SK-N-SH (cell line): ENCODE measurements at regions not wholly inside any gene's neighbourhood (a gene's known extent, or its start where the extent isn't known, plus 50 kb on each side); places are given as distances from the start of the nearest gene placed in this dataset.

Experiments used
- MXI1 ChIP-seq: IDR thresholded peaks from 2 replicates; pipeline ENCODE4 v1.6.1; 2012; ENCODE audit warnings: mild to moderate bottlenecking, low read depth, low read length, improper control_type of control experiment
- POLR2AphosphoS5 ChIP-seq: IDR thresholded peaks from 2 replicates; pipeline ENCODE4 v1.6.1; 2012; ENCODE audit warnings: low read depth, low read length
- RCOR1 ChIP-seq: fragments of 150-350 bp; IDR thresholded peaks from 2 replicates; pipeline ENCODE4 v1.6.1; 2017; ENCODE audit warnings: antibody characterized with exemption, low read length
- RFX5 ChIP-seq: IDR thresholded peaks from 2 replicates; pipeline ENCODE4 v1.6.1; 2012; ENCODE audit warnings: mild to moderate bottlenecking, improper control_type of control experiment, low read length
- SIN3A ChIP-seq: IDR thresholded peaks from 2 replicates; pipeline ENCODE4 v1.6.1; 2012; ENCODE audit warnings: low read depth, mild to moderate bottlenecking, low read length, moderate library complexity, borderline replicate concordance
- TAF1 ChIP-seq: IDR thresholded peaks from 2 replicates; pipeline ENCODE4 v1.6.1; 2012; ENCODE audit warnings: low read depth, mild to moderate bottlenecking, low read length, moderate library complexity, borderline replicate concordance
- TF ChIP-seq, protein P1 (sequence below): fragments of 200-600 bp; sonication (generic); IDR thresholded peaks from 2 replicates; pipeline ENCODE4 v1.6.1; 2017; ENCODE audit warnings: antibody characterized with exemption, mild to moderate bottlenecking, moderate library complexity
- TF ChIP-seq, protein P2 (sequence below): fragments of 150-350 bp; IDR thresholded peaks from 2 replicates; pipeline ENCODE4 v1.6.1; 2016; ENCODE audit warnings: mild to moderate bottlenecking, low read depth, low read length
- TF ChIP-seq, protein P3 (sequence below): IDR thresholded peaks from 2 replicates; pipeline ENCODE4 v1.4.0; 2012; ENCODE audit warnings: low read depth

DNA sequence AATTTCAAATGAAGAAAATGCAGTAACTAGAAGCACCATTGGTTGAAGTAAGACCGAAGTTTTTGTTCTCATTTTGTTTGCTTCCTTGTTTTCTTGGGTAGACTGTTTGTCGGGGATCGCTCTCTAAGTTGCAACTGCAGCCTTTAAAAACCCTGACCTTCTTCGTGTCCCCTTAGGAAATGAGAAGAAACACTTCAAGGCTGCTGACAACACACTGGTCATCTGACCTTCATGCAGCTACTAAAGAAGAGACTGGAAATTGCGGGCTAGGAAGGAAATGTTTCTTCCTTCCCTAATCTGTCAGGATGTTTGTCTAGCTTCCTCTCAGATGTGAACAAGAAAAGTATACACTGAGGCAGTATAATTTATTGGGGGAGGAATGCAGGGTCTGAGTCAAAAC lies 50.7 kb upstream of the CHSY3 start:
- TF ChIP-seq, protein P1, sequence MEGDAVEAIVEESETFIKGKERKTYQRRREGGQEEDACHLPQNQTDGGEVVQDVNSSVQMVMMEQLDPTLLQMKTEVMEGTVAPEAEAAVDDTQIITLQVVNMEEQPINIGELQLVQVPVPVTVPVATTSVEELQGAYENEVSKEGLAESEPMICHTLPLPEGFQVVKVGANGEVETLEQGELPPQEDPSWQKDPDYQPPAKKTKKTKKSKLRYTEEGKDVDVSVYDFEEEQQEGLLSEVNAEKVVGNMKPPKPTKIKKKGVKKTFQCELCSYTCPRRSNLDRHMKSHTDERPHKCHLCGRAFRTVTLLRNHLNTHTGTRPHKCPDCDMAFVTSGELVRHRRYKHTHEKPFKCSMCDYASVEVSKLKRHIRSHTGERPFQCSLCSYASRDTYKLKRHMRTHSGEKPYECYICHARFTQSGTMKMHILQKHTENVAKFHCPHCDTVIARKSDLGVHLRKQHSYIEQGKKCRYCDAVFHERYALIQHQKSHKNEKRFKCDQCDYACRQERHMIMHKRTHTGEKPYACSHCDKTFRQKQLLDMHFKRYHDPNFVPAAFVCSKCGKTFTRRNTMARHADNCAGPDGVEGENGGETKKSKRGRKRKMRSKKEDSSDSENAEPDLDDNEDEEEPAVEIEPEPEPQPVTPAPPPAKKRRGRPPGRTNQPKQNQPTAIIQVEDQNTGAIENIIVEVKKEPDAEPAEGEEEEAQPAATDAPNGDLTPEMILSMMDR: no peak
- TF ChIP-seq, protein P2, sequence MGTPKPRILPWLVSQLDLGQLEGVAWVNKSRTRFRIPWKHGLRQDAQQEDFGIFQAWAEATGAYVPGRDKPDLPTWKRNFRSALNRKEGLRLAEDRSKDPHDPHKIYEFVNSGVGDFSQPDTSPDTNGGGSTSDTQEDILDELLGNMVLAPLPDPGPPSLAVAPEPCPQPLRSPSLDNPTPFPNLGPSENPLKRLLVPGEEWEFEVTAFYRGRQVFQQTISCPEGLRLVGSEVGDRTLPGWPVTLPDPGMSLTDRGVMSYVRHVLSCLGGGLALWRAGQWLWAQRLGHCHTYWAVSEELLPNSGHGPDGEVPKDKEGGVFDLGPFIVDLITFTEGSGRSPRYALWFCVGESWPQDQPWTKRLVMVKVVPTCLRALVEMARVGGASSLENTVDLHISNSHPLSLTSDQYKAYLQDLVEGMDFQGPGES: no peak
- TF ChIP-seq, protein P3, sequence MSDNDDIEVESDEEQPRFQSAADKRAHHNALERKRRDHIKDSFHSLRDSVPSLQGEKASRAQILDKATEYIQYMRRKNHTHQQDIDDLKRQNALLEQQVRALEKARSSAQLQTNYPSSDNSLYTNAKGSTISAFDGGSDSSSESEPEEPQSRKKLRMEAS: no peak
- TF ChIP-seq TAF1: no peak
- no peak for TF ChIP-seq POLR2AphosphoS5
- no peak for TF ChIP-seq SIN3A
- no peak for TF ChIP-seq MXI1
- no peak for TF ChIP-seq RFX5
- no peak for TF ChIP-seq RCOR1
